ENCODE measurements at regions not wholly inside any gene's neighbourhood (a gene's known extent, or its start where the extent isn't known, plus 50 kb on each side); places are given as distances from the start of the nearest gene placed in this dataset.

DNA sequence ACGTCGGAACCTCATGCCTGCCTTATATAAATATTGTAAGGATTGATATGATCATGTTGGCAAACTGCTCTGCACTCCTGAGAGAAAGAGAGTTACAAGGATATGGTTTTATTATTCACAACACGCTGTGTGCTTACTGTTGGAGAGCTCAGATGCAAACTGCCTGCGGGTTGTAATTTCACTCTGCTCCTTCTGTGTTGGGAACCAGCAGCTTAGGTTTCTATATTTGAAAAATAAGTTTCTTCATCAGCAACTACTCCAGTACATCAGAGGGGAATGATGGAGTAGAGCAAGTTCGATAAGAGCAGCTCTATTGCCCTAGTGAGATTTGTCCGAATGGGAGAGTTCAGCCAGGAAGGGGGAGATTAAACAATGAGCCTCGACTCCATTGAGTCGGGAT lies 106.9 kb upstream of the UBL3 start:
- H3K4me3 ChIP-seq (ENCODE audit: low read depth, low read length), result no peak overlapping the region
- TF ChIP-seq, protein P1, sequence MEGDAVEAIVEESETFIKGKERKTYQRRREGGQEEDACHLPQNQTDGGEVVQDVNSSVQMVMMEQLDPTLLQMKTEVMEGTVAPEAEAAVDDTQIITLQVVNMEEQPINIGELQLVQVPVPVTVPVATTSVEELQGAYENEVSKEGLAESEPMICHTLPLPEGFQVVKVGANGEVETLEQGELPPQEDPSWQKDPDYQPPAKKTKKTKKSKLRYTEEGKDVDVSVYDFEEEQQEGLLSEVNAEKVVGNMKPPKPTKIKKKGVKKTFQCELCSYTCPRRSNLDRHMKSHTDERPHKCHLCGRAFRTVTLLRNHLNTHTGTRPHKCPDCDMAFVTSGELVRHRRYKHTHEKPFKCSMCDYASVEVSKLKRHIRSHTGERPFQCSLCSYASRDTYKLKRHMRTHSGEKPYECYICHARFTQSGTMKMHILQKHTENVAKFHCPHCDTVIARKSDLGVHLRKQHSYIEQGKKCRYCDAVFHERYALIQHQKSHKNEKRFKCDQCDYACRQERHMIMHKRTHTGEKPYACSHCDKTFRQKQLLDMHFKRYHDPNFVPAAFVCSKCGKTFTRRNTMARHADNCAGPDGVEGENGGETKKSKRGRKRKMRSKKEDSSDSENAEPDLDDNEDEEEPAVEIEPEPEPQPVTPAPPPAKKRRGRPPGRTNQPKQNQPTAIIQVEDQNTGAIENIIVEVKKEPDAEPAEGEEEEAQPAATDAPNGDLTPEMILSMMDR (IDR thresholded peaks at IDR 0.05; ENCODE audit: low read depth, low read length), result no peak

GRCh38 chr13:29956853-29957252 lies 106.4 kb upstream of the UBL3 start:
- TF ChIP-seq, protein P1 (IDR thresholded peaks at IDR 0.05; ENCODE audit: low read depth, low read length), result no peak
- H3K4me3 ChIP-seq (ENCODE audit: low read depth, low read length), result no peak overlapping the region

- TF ChIP-seq, protein P1 (IDR thresholded peaks at IDR 0.05; ENCODE audit: low read depth, low read length), result no peak
- H3K4me3 ChIP-seq (ENCODE audit: low read depth, low read length), result no peak overlapping the region
These were observed 104.8 kb upstream of the UBL3 start for GRCh38 chr13:29955137-29955650.

DNA sequence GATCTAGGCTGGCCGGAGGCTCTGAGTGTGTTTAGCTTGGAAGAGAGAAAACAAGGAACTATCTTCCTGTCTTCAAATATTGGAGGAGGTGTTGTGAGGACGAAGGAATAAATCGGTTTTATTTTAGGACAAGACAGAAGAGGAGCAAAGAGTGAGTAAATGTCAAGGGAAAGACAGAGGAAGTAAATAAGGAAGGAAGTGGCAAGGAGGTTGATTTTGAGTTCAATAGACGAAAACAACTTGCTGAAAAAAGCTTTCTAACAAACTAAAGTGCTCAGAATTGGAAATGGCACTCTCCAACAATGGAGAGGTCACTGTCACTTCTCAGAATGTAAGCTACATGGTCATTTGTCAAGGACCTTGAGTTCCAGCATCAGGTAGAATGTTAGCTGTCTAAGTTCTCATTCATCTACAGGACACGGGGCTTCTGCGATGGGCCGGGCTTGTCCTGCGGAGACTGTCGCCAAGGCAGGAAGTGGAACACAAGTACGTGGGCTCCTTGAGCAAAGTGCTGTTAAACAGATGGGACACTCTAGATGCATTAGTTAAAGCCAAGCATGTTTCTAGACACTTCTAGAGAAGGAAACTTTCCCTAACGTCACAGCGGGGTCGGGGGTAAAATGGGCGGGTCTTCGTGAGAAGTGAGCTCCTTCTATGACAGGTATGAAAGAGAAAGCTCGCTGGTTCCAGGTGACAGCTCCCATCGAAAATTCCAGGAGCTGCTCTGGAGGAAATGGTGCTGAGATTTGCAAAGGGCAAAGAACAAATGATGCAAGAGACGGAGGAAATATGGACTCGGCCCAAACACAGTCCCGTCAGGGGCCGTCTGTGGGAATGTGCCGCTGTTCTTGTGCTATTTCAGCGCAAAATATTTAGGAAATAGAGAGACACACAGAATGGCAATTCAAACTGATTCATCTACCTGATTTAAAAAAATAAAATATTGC lies 103.9 kb upstream of the UBL3 start:
- H3K4me3 ChIP-seq (ENCODE audit: low read depth, low read length), result no peak overlapping the region
- TF ChIP-seq, protein P1 (IDR thresholded peaks at IDR 0.05; ENCODE audit: low read depth, low read length), result no peak

DNA sequence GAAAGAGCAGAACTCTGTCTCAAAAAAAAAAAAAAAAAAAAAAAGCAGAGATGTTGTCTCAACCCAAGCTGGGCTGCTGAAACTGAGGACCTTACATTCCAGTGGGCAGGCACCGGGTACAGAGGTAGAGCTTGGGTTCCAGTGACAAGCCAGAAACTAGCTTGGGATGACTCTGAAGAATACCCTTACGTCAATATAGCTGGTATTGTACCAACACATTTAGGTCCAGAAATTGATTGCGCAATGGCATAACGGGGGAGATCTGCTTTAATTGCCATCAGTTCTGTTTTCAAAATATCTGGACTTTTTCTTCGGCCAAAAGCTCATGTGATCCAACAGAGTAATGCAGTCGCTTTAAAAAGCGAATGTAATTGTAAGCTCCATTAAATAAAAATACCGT lies 103.1 kb upstream of the UBL3 start:
- TF ChIP-seq, protein P1 (IDR thresholded peaks at IDR 0.05; ENCODE audit: low read depth, low read length), result no peak
- H3K4me3 ChIP-seq (ENCODE audit: low read depth, low read length), result no peak overlapping the region

DNA sequence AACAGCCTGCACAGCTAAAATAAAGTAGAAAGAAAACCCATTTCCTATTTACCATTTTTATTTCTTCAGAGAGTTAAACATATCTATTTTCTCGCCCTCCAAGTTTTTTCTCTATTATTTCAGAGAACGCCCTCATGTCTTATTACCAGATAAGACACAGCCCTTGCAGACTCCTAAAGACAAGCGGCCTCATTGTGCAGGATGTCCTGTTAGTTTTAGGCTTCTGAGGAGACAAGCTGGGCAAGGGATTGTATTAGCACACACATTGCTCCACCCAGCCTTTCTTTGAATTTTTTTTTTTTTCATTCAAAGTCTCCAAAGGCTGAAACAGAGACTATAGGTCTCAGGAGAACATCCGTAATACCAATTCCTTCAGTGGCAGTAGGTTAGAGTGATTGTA lies 101.8 kb upstream of the UBL3 start:
- TF ChIP-seq, protein P1 (IDR thresholded peaks at IDR 0.05; ENCODE audit: low read depth, low read length), result no peak
- H3K4me3 ChIP-seq (ENCODE audit: low read depth, low read length), result no peak overlapping the region

DNA sequence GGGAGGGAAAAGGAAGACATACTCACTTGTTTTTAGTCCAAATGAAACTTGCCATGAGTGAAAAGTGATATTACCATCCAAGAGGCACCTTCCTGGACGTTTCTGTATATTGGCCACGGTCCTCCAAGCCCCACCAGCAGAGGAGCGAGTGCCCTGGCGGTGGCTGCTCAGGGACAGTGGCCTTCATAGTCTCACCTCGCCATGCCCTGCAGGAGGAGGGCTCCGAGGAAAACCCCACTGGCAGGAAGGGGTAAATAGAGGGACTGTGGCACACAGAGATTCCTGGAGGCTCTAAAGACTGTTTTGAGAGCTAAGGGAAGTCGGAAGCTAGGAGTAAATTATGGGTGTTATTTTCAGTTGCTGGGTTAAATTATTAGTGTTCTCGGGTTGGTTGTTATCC lies 98.4 kb upstream of the UBL3 start:
- no peak overlapping the region for H3K4me3 ChIP-seq (ENCODE audit: low read depth, low read length)
- TF ChIP-seq, protein P1 (IDR thresholded peaks at IDR 0.05; ENCODE audit: low read depth, low read length), result no peak
